ENCODE measurements at regions not wholly inside any gene's neighbourhood (a gene's known extent, or its start where the extent isn't known, plus 50 kb on each side); places are given as distances from the start of the nearest gene placed in this dataset.

GRCh38 chr4:66640233-66640990 is 904.9 kb downstream of the CENPC start:
- no peak for DNase-seq (ENCODE audit: low read depth in 3 of 3, low spot score in 2 of 3)

GRCh38 chr4:66639361-66639760 is 905.9 kb downstream of the CENPC start:
- no peak for DNase-seq (ENCODE audit: low read depth in 3 of 3, low spot score in 2 of 3)

GRCh38 chr4:66636349-66636748 is 909.0 kb downstream of the CENPC start:
- no peak for DNase-seq (ENCODE audit: low read depth in 3 of 3, low spot score in 2 of 3)

GRCh38 chr4:66633477-66633876 is 911.8 kb downstream of the CENPC start:
- DNase-seq (ENCODE audit: low read depth in 3 of 3, low spot score in 2 of 3), result no peak

GRCh38 chr4:66629927-66630326 is 915.4 kb downstream of the CENPC start:
- no peak for DNase-seq (ENCODE audit: low read depth in 3 of 3, low spot score in 2 of 3)

- DNase-seq (ENCODE audit: low read depth in 3 of 3, low spot score in 2 of 3), result no peak
Measured at GRCh38 chr4:66628146-66628545, 917.2 kb downstream of the CENPC start.

GRCh38 chr4:66625480-66625879 is 919.8 kb downstream of the CENPC start:
- no peak for DNase-seq (ENCODE audit: low read depth in 3 of 3, low spot score in 2 of 3)

- no peak for DNase-seq (ENCODE audit: low read depth in 3 of 3, low spot score in 2 of 3)
Measured at GRCh38 chr4:66613591-66613990, 931.7 kb downstream of the CENPC start.

- DNase-seq (ENCODE audit: low read depth in 3 of 3, low spot score in 2 of 3), result no peak
Measured at GRCh38 chr4:66609014-66609413, 936.3 kb downstream of the CENPC start.

- no peak for DNase-seq (ENCODE audit: low read depth in 3 of 3, low spot score in 2 of 3)
Measured at GRCh38 chr4:66606908-66607307, 936.6 kb upstream of the EPHA5 start.

GRCh38 chr4:66606215-66606614 is 935.9 kb upstream of the EPHA5 start:
- no peak for DNase-seq (ENCODE audit: low read depth in 3 of 3, low spot score in 2 of 3)

GRCh38 chr4:66604192-66604591 is 933.9 kb upstream of the EPHA5 start:
- DNase-seq (ENCODE audit: low read depth in 3 of 3, low spot score in 2 of 3), result no peak

- no peak for DNase-seq (ENCODE audit: low read depth in 3 of 3, low spot score in 2 of 3)
Measured at GRCh38 chr4:66602622-66603021, 932.3 kb upstream of the EPHA5 start.

GRCh38 chr4:66591968-66592367 is 921.7 kb upstream of the EPHA5 start:
- DNase-seq (ENCODE audit: low read depth in 3 of 3, low spot score in 2 of 3), result no peak

- no peak for DNase-seq (ENCODE audit: low read depth in 3 of 3, low spot score in 2 of 3)
Measured at GRCh38 chr4:66590488-66591215, 920.4 kb upstream of the EPHA5 start.

- DNase-seq (ENCODE audit: low read depth in 3 of 3, low spot score in 2 of 3), result no peak
Measured at GRCh38 chr4:66589183-66589582, 918.9 kb upstream of the EPHA5 start.

GRCh38 chr4:66585767-66586166 is 915.5 kb upstream of the EPHA5 start:
- DNase-seq (ENCODE audit: low read depth in 3 of 3, low spot score in 2 of 3), result no peak

GRCh38 chr4:66577922-66578321 is 907.6 kb upstream of the EPHA5 start:
- DNase-seq (ENCODE audit: low read depth in 3 of 3, low spot score in 2 of 3), result peak in 2 of 3 donors; percentile 7 to 13

GRCh38 chr4:66575008-66575696 is 904.9 kb upstream of the EPHA5 start:
- no peak for DNase-seq (ENCODE audit: low read depth in 3 of 3, low spot score in 2 of 3)

- no peak for DNase-seq (ENCODE audit: low read depth in 3 of 3, low spot score in 2 of 3)
Measured at GRCh38 chr4:66574145-66574978, 904.1 kb upstream of the EPHA5 start.

GRCh38 chr4:66572949-66573348 is 902.7 kb upstream of the EPHA5 start:
- no peak for DNase-seq (ENCODE audit: low read depth in 3 of 3, low spot score in 2 of 3)
